Testis (tissue), 2 donors: ENCODE measurements at regions not wholly inside any gene's neighbourhood (a gene's known extent, or its start where the extent isn't known, plus 50 kb on each side); places are given as distances from the start of the nearest gene placed in this dataset.

Source experiments
- DNase-seq: peaks from one replicate; pipeline ENCODE4 v3.0.0-alpha.2; 2019
- H3K27ac ChIP-seq, 2 donors: fragments of 200-600 bp; sonication (generic); one replicate each; pipeline ENCODE4 v1.5.1; 2019
- H3K27me3 ChIP-seq: fragments of 200-600 bp; sonication (generic); one replicate; pipeline ENCODE4 v1.5.1; 2019
- H3K36me3 ChIP-seq: fragments of 200-600 bp; sonication (generic); one replicate; pipeline ENCODE4 v1.5.1; 2017; ENCODE audit warnings: low read depth; ENCODE audit errors: missing control alignments
- H3K4me1 ChIP-seq: fragments of 200-600 bp; sonication (generic); one replicate; pipeline ENCODE4 v1.5.1; 2019
- H3K4me3 ChIP-seq, 2 donors: fragments of 200-600 bp; sonication (generic); one replicate each; pipeline ENCODE4 v1.5.1; 2017 to 2019
- H3K9me3 ChIP-seq: fragments of 200-600 bp; sonication (generic); one replicate; pipeline ENCODE4 v1.5.1; 2017
- POLR2A ChIP-seq: fragments of 450-650 bp; IDR thresholded peaks from one replicate; pipeline ENCODE4 v1.6.1; 2017; ENCODE audit warnings: antibody characterized with exemption, mild to moderate bottlenecking, moderate library complexity
- WGBS, 2 donors: methylation state at CpG; one replicate each; pipeline ENCODE4 v1.1.5; 2018; 5-methylcytosine and 5-hydroxymethylcytosine counted together
- intact Hi-C: fragments of 100-400 bp; cut with DNase I; formaldehyde crosslinking; loops from one replicate; pipeline ENCODE4 v1.15.1; 2023; ENCODE audit warnings: low total_unique reads
- TF ChIP-seq, protein P1 (sequence below), 3 experiments: fragments of 450-650 bp in 2 of 3; fragments of 200-600 bp in 1 of 3; sonication (generic) in 1 of 3; IDR thresholded peaks; one replicate each; pipeline ENCODE4 v1.5.1; 2016 to 2019; ENCODE audit warnings: antibody characterized with exemption in 3 of 3, mild to moderate bottlenecking in 2 of 3, moderate library complexity in 1 of 3

DNA sequence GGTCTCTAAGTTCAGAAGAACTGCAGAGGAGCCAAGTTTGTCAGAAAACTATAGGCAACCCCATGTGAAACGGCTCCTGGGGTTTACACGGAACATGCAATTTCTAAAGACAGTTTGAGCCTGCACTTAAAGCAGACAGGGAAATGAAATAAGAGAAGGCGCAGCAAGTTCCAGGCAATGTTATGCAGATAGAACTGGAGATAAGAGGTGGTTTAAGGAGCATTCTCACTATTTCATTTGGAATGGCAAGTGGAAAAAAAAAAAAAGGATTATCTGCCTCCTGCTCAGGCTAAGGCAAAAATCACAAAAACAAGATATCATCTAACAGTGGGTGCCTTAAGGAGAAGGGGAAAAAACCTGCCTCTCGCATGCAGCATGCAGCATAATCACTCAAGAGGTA lies 2252.4 kb downstream of the MAT2B start:
- no peaks in the 10 kb centered on the region for H3K27me3 ChIP-seq
- WGBS, 2 donors: 62 to 74% methylated on average over 4 of the region's 4 CpGs
- TF ChIP-seq POLR2A: no peak
- TF ChIP-seq, protein P1, sequence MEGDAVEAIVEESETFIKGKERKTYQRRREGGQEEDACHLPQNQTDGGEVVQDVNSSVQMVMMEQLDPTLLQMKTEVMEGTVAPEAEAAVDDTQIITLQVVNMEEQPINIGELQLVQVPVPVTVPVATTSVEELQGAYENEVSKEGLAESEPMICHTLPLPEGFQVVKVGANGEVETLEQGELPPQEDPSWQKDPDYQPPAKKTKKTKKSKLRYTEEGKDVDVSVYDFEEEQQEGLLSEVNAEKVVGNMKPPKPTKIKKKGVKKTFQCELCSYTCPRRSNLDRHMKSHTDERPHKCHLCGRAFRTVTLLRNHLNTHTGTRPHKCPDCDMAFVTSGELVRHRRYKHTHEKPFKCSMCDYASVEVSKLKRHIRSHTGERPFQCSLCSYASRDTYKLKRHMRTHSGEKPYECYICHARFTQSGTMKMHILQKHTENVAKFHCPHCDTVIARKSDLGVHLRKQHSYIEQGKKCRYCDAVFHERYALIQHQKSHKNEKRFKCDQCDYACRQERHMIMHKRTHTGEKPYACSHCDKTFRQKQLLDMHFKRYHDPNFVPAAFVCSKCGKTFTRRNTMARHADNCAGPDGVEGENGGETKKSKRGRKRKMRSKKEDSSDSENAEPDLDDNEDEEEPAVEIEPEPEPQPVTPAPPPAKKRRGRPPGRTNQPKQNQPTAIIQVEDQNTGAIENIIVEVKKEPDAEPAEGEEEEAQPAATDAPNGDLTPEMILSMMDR (IDR thresholded peaks at IDR 0.05): no peak
- H3K4me3 ChIP-seq: no peak overlapping the region
- H3K4me1 ChIP-seq: no peaks in the 10 kb centered on the region
- intact Hi-C loops: no loop called here
- no peak overlapping the region for H3K27ac ChIP-seq
- H3K36me3 ChIP-seq: no peaks in the 10 kb centered on the region
- no peaks in the 10 kb centered on the region for H3K9me3 ChIP-seq
- no peak for DNase-seq

DNA sequence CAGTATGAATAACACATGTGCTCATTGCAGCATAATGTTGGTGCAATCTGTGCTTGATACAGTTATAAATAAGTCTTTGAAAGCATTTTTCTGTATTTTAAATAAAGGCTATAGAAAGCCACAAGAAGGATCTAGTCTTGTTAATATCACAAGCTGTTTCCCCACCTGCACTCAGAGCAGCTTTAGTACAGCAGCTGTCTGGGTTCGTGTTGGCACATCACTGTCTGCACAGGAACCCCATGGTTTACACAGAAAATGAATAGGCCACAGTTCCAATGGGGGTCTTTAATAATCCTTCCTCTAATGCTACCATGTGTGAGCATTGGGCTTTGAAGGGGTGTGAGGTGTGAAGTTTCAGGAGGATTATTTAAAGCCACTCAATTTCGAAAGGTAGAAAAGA lies 2269.7 kb downstream of the MAT2B start:
- 75 to 80% methylated on average over 2 of the region's 2 CpGs for WGBS, 2 donors
- no peak for TF ChIP-seq POLR2A
- TF ChIP-seq, protein P1 (IDR thresholded peaks at IDR 0.05): no peak

DNA sequence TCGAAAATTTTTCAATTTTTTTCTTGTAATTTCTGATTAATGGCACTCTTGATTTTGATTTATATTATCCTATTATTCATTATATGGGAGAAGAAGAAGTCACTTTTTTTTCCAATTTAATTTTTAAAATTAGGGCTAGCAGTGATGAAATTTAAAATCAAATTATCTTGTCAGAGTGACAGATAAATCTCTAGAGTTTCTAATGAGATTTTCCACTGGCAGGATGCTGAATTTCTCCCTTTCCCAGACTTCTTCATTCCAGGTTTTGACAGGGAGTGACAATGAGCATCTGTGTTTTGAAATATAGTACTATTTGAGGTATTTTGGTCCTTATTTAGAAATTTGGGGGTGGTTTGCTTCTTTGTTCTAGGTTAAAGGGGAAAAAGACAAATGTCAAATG lies 2274.1 kb downstream of the MAT2B start:
- Histone ChIP-seq H3K4me3 (no peak overlapping the region), H3K9me3 (no peaks in the 10 kb centered on the region), H3K4me1 (no peaks in the 10 kb centered on the region), H3K27ac (no peak overlapping the region), H3K27me3 (no peaks in the 10 kb centered on the region), H3K36me3 (no peaks in the 10 kb centered on the region)
- intact Hi-C loops: no loop called here
- 75 to 76% methylated on average over 1 of the region's 1 CpG for WGBS, 2 donors
- TF ChIP-seq, protein P1 (IDR thresholded peaks at IDR 0.05): no peak
- no peak for TF ChIP-seq POLR2A
- DNase-seq: no peak

More for the DNA sequence above, 2269.7 kb downstream of the MAT2B start:
- DNase-seq: no peak
- Histone ChIP-seq H3K27ac (no peak overlapping the region), H3K4me3 (no peak overlapping the region), H3K27me3 (no peaks in the 10 kb centered on the region), H3K4me1 (no peaks in the 10 kb centered on the region), H3K36me3 (no peaks in the 10 kb centered on the region), H3K9me3 (no peaks in the 10 kb centered on the region)
- intact Hi-C loops: no loop called here

DNA sequence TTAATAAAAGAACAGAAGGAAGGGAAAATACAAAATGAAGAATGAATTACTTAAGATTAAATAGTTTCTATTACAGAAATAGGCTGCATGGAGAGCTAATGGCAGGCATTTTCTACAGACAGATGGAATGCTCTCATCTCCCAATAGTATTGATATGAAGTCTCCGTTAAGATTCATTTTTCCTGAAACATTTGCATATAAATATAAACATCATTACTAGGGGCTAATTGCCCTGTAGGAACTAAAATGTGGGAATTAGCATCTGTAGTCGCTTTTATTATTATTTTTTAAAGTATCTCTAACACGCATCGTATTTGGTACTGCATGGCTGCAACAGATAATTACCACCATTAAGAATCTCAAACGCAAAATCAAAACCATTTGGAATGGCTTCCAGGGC lies 2275.5 kb downstream of the MAT2B start:
- no peak for DNase-seq
- Histone ChIP-seq H3K4me1 (no peaks in the 10 kb centered on the region), H3K4me3 (no peak overlapping the region), H3K9me3 (no peaks in the 10 kb centered on the region), H3K27ac (no peak overlapping the region), H3K36me3 (no peaks in the 10 kb centered on the region), H3K27me3 (no peaks in the 10 kb centered on the region)
- no peak for TF ChIP-seq POLR2A
- TF ChIP-seq, protein P1 (IDR thresholded peaks at IDR 0.05): no peak
- intact Hi-C loops: no loop called here
- WGBS, 2 donors: 74 to 87% methylated on average over 5 of the region's 5 CpGs

DNA sequence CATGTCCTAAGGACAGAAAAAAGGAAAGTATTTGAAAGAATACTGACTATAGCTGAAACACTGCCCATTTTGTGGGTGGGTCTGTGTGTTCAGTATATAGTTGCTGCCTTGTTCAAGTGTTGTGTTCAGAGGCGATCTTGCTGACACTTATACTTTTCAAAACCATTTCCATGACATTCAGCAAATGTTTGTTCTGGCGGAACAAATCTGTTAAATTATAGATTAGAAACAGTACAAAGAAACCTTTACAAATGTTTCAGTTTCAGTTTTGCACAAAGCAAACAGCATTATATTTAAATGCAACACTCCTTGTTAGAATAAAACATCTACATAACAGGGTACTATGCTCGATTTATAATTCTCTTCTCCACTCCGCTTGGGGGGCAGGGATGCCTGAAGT lies 2276.3 kb downstream of the MAT2B start:
- WGBS, 2 donors: 61 to 67% methylated on average over 4 of the region's 4 CpGs
- Histone ChIP-seq H3K4me1 (no peaks in the 10 kb centered on the region), H3K27ac (no peak overlapping the region), H3K36me3 (no peaks in the 10 kb centered on the region), H3K9me3 (no peaks in the 10 kb centered on the region), H3K4me3 (no peak overlapping the region), H3K27me3 (no peaks in the 10 kb centered on the region)
- TF ChIP-seq, protein P1 (IDR thresholded peaks at IDR 0.05): no peak
- TF ChIP-seq POLR2A: no peak
- no peak for DNase-seq
- intact Hi-C loops: no loop called here
